ENCODE measurements at regions not wholly inside any gene's neighbourhood (a gene's known extent, or its start where the extent isn't known, plus 50 kb on each side); places are given as distances from the start of the nearest gene placed in this dataset.

DNA sequence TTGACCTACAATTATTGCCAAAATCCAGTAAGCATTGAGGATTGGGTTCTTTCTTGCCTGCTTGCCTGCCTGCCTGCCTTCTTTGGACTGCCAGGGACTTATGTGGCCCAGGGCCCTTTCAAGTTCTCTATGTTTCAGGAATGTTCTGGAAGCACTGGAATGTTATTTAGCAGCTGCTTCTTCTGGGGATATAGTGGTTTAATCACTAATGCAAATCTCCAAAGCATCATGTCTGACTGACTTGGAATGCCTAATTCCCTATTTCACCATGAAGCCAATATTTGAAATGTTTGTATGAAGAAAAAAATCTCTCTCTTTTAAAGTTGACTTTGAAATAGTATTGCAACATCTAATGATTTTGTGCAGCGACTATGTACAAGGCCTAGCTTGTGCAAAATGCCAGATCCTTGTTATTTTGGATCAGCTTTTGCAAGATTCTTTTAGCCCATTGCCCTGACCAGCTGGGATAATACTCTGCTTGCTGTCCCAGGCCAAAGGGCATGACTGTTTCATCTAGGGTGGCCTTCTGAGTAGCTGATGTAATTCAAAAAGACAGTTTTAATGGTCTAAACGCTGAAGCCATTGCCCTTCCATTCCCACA lies 204.6 kb downstream of the RND3 start:
- Histone ChIP-seq H3K36me3 (replicated peaks in 1 of 2; ENCODE audit: control insufficient read depth in 1 of 2, insufficient read depth in 2 of 2, low read length in 1 of 2) (no peaks in the 10 kb centered on the region), H3F3A (replicated peaks; ENCODE audit: insufficient read depth) (no peaks in the 10 kb centered on the region), H3K27ac (ENCODE audit: low read depth in 2 of 2, low read length in 1 of 2) (no peak overlapping the region), H3K9me3 (no peaks in the 10 kb centered on the region), H3K27me3 (ENCODE audit: insufficient read depth) (no peaks in the 10 kb centered on the region), H3K79me2 (ENCODE audit: insufficient read depth) (no peaks in the 10 kb centered on the region), H3K4me3 (ENCODE audit: low read depth in 2 of 2, low read length in 1 of 2) (no peak overlapping the region), H3K4me1 (ENCODE audit: control insufficient read depth in 1 of 2, insufficient read depth in 2 of 2, low read depth in 1 of 2, low read length in 1 of 2) (no peaks in the 10 kb centered on the region), H3K9ac (no peak overlapping the region), H4K20me1 (ENCODE audit: insufficient read depth) (no peaks in the 10 kb centered on the region), H3K9me2 (peaks cover 3% of the 10 kb centered on the region; the same call in 1 of the 2 replicates), H3K4me2 (no peak overlapping the region), H2AFZ (ENCODE audit: low read depth) (no peak overlapping the region)
- 54% methylated on average over 2 of the region's 2 CpGs for WGBS (ENCODE audit: low lambda C conversion rate)
- TF ChIP-seq JUND (IDR thresholded peaks at IDR 0.05): no peak
- TF ChIP-seq GABPA (IDR thresholded peaks at IDR 0.05; ENCODE audit: low read depth): no peak
- TF ChIP-seq USF2 (IDR thresholded peaks at IDR 0.05; ENCODE audit: borderline replicate concordance, low read depth, low read length): no peak
- TF ChIP-seq FOXM1 (IDR thresholded peaks at IDR 0.05; ENCODE audit: low read depth): no peak
- TF ChIP-seq, protein P1, sequence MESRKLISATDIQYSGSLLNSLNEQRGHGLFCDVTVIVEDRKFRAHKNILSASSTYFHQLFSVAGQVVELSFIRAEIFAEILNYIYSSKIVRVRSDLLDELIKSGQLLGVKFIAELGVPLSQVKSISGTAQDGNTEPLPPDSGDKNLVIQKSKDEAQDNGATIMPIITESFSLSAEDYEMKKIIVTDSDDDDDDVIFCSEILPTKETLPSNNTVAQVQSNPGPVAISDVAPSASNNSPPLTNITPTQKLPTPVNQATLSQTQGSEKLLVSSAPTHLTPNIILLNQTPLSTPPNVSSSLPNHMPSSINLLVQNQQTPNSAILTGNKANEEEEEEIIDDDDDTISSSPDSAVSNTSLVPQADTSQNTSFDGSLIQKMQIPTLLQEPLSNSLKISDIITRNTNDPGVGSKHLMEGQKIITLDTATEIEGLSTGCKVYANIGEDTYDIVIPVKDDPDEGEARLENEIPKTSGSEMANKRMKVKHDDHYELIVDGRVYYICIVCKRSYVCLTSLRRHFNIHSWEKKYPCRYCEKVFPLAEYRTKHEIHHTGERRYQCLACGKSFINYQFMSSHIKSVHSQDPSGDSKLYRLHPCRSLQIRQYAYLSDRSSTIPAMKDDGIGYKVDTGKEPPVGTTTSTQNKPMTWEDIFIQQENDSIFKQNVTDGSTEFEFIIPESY (IDR thresholded peaks at IDR 0.05; ENCODE audit: borderline replicate concordance, low read depth): no peak
- no peak for TF ChIP-seq RAD21 (IDR thresholded peaks at IDR 0.05; ENCODE audit: low read length)
- no peak for TF ChIP-seq TCF12 (IDR thresholded peaks at IDR 0.05)
- no peak for TF ChIP-seq SIN3A (IDR thresholded peaks at IDR 0.05; ENCODE audit: borderline replicate concordance, low read depth, low read length)
- TF ChIP-seq TAF1 (IDR thresholded peaks at IDR 0.05; ENCODE audit: borderline replicate concordance, low read depth, low read length): no peak
- no peak for TF ChIP-seq TEAD4 (IDR thresholded peaks at IDR 0.05; ENCODE audit: borderline replicate concordance, insufficient read depth)
- TF ChIP-seq NRF1 (IDR thresholded peaks at IDR 0.05; ENCODE audit: low read depth, low read length): no peak
- TF ChIP-seq, protein P2, sequence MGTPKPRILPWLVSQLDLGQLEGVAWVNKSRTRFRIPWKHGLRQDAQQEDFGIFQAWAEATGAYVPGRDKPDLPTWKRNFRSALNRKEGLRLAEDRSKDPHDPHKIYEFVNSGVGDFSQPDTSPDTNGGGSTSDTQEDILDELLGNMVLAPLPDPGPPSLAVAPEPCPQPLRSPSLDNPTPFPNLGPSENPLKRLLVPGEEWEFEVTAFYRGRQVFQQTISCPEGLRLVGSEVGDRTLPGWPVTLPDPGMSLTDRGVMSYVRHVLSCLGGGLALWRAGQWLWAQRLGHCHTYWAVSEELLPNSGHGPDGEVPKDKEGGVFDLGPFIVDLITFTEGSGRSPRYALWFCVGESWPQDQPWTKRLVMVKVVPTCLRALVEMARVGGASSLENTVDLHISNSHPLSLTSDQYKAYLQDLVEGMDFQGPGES (IDR thresholded peaks at IDR 0.05; ENCODE audit: low read depth, low read length): no peak
- TF ChIP-seq EZH2phosphoT487 (IDR thresholded peaks at IDR 0.05; ENCODE audit: borderline replicate concordance, low read depth): no peak
- TF ChIP-seq POLR2AphosphoS5 (IDR thresholded peaks at IDR 0.05; ENCODE audit: low read depth, low read length): no peak
- TF ChIP-seq, protein P3, sequence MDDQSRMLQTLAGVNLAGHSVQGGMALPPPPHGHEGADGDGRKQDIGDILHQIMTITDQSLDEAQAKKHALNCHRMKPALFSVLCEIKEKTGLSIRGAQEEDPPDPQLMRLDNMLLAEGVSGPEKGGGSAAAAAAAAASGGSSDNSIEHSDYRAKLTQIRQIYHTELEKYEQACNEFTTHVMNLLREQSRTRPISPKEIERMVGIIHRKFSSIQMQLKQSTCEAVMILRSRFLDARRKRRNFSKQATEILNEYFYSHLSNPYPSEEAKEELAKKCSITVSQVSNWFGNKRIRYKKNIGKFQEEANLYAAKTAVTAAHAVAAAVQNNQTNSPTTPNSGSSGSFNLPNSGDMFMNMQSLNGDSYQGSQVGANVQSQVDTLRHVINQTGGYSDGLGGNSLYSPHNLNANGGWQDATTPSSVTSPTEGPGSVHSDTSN (IDR thresholded peaks at IDR 0.05): no peak
- no peak for TF ChIP-seq YY1 (IDR thresholded peaks at IDR 0.05; ENCODE audit: low read depth)
- TF ChIP-seq CTCF (IDR thresholded peaks at IDR 0.05): no peak
- no peak for TF ChIP-seq MAX (IDR thresholded peaks at IDR 0.05; ENCODE audit: low read depth)
- CTCF ChIA-PET: no interaction called here
- DNase-seq: no peak
- POLR2A ChIA-PET: no interaction called here
